ENCODE measurements at regions not wholly inside any gene's neighbourhood (a gene's known extent, or its start where the extent isn't known, plus 50 kb on each side); places are given as distances from the start of the nearest gene placed in this dataset.

DNA sequence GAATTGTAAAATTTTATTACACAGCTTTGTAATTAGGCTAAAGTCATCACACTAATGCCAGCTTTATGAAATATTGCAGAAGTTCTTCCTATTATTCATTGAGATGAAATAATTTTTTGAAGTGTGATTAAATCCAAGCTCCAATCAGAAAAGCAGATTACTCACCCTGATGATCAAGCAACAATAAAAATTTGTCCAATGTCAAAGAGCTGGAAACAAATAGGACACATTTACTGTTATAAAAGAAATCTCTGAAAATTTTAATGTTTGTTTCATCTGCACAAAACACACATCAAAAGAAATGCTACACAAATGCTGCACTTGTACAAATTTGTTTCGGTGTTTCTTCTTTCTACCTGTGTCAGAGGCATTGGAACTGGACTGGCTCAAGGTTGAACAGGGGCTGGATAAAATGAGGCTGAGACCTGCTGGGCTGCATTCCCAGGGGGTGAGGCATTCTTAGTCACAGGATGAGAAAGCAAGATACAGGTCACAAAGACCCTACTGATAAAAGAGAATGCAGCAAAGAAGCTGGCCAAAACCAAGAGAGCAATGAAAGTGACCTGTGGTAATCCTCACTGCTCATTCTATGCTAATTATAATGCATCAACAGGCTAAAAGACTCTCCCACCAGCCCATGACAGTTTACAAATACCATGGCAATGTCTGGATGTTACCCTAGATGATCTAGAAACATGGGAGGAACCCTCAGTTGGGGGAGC is 78.3 kb downstream of the GASK1B start:
- TF ChIP-seq CTCF (IDR thresholded peaks at IDR 0.05) (no peak), POLR2A (IDR thresholded peaks at IDR 0.05) (no peak)

Measured in testis (tissue), 2 donors.